Testis (tissue), 2 donors: ENCODE measurements at regions not wholly inside any gene's neighbourhood (a gene's known extent, or its start where the extent isn't known, plus 50 kb on each side); places are given as distances from the start of the nearest gene placed in this dataset.

Source experiments
- DNase-seq: peaks from one replicate; pipeline ENCODE4 v3.0.0-alpha.2; 2019
- H3K27ac ChIP-seq, 2 donors: fragments of 200-600 bp; sonication (generic); one replicate each; pipeline ENCODE4 v1.5.1; 2019
- H3K27me3 ChIP-seq: fragments of 200-600 bp; sonication (generic); one replicate; pipeline ENCODE4 v1.5.1; 2019
- H3K36me3 ChIP-seq: fragments of 200-600 bp; sonication (generic); one replicate; pipeline ENCODE4 v1.5.1; 2017; ENCODE audit warnings: low read depth; ENCODE audit errors: missing control alignments
- H3K4me1 ChIP-seq: fragments of 200-600 bp; sonication (generic); one replicate; pipeline ENCODE4 v1.5.1; 2019
- H3K4me3 ChIP-seq, 2 donors: fragments of 200-600 bp; sonication (generic); one replicate each; pipeline ENCODE4 v1.5.1; 2017 to 2019
- H3K9me3 ChIP-seq: fragments of 200-600 bp; sonication (generic); one replicate; pipeline ENCODE4 v1.5.1; 2017
- CTCF ChIP-seq, 3 experiments: fragments of 450-650 bp in 2 of 3; fragments of 200-600 bp in 1 of 3; sonication (generic) in 1 of 3; IDR thresholded peaks; one replicate each; pipeline ENCODE4 v1.5.1; 2016 to 2019; ENCODE audit warnings: antibody characterized with exemption in 3 of 3, mild to moderate bottlenecking in 2 of 3, moderate library complexity in 1 of 3
- POLR2A ChIP-seq: fragments of 450-650 bp; IDR thresholded peaks from one replicate; pipeline ENCODE4 v1.6.1; 2017; ENCODE audit warnings: antibody characterized with exemption, mild to moderate bottlenecking, moderate library complexity
- WGBS, 2 donors: methylation state at CpG; one replicate each; pipeline ENCODE4 v1.1.5; 2018; 5-methylcytosine and 5-hydroxymethylcytosine counted together
- intact Hi-C: fragments of 100-400 bp; cut with DNase I; formaldehyde crosslinking; loops from one replicate; pipeline ENCODE4 v1.15.1; 2023; ENCODE audit warnings: low total_unique reads

GRCh38 chr22:48740731-48741405 lies 1086.8 kb downstream of the BRD1 start:
- H3K4me3 ChIP-seq, result no peak overlapping the region
- intact Hi-C loops, result no loop called here
- H3K4me1 ChIP-seq, result no peaks in the 10 kb centered on the region
- TF ChIP-seq CTCF (IDR thresholded peaks at IDR 0.05) (no peak), POLR2A (no peak)
- DNase-seq, result no peak
- WGBS, 2 donors, result 89 to 93% methylated on average over 13 to 25 of the region's 31 CpGs
- no peaks in the 10 kb centered on the region for H3K36me3 ChIP-seq
- no peaks in the 10 kb centered on the region for H3K9me3 ChIP-seq
- H3K27me3 ChIP-seq, result no peaks in the 10 kb centered on the region
- H3K27ac ChIP-seq, result no peak overlapping the region

GRCh38 chr22:48740086-48740730 lies 1087.5 kb downstream of the BRD1 start:
- WGBS, 2 donors, result 59 to 78% methylated on average over 7 to 20 of the region's 21 CpGs
- no peak for TF ChIP-seq POLR2A
- TF ChIP-seq CTCF (IDR thresholded peaks at IDR 0.05), result no peak
- H3K4me1 ChIP-seq, result no peaks in the 10 kb centered on the region
- H3K27ac ChIP-seq, result no peak overlapping the region
- intact Hi-C loops, result no loop called here
- no peaks in the 10 kb centered on the region for H3K9me3 ChIP-seq
- no peaks in the 10 kb centered on the region for H3K27me3 ChIP-seq
- DNase-seq, result no peak
- H3K4me3 ChIP-seq, result no peak overlapping the region
- no peaks in the 10 kb centered on the region for H3K36me3 ChIP-seq

- intact Hi-C loops, result no loop called here
- Histone ChIP-seq H3K4me3 (no peak overlapping the region), H3K27ac (no peak overlapping the region), H3K4me1 (no peaks in the 10 kb centered on the region), H3K9me3 (no peaks in the 10 kb centered on the region), H3K27me3 (no peaks in the 10 kb centered on the region), H3K36me3 (no peaks in the 10 kb centered on the region)
- no peak for DNase-seq
- WGBS, 2 donors, result 83 to 88% methylated on average over 17 to 23 of the region's 23 CpGs
- TF ChIP-seq CTCF (IDR thresholded peaks at IDR 0.05) (no peak), POLR2A (no peak)
Observed at GRCh38 chr22:48739348-48740085, 1088.2 kb downstream of the BRD1 start.

- intact Hi-C loops, result no loop called here
- H3K9me3 ChIP-seq, result no peaks in the 10 kb centered on the region
- no peaks in the 10 kb centered on the region for H3K36me3 ChIP-seq
- no peak overlapping the region for H3K4me3 ChIP-seq
- no peaks in the 10 kb centered on the region for H3K27me3 ChIP-seq
- H3K4me1 ChIP-seq, result no peaks in the 10 kb centered on the region
- H3K27ac ChIP-seq, result no peak overlapping the region
- TF ChIP-seq CTCF (IDR thresholded peaks at IDR 0.05) (no peak), POLR2A (no peak)
- DNase-seq, result no peak
- WGBS, 2 donors, result 84 to 91% methylated on average over 19 to 20 of the region's 20 CpGs
Observed at GRCh38 chr22:48738204-48738980, 1089.3 kb downstream of the BRD1 start.
